ENCODE measurements at regions not wholly inside any gene's neighbourhood (a gene's known extent, or its start where the extent isn't known, plus 50 kb on each side); places are given as distances from the start of the nearest gene placed in this dataset.

DNA sequence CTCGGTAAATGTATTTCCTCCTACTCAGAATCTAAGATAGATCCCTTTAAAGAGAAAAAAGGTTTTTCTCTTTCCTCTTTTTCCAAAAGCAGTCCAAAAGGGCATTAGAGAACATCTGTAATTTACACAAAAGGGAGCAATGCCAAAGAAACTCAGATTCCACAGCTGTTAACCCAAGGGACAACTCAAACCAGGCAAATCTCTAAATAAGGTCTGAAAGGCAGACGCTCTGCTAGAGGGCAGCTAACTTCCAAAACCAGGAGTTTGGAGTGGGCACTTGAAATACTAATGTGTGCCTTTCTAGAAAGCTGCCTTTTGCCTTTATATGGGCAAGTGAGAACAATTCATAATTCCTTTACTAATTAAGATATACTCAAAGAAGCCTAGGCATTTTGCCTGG is 435.7 kb downstream of the ZFHX3 start:
- DNase-seq = no peak
- no peaks in the 10 kb centered on the region for H3K4me1 ChIP-seq
- H3K9me3 ChIP-seq = no peaks in the 10 kb centered on the region
- H3K4me3 ChIP-seq = no peak overlapping the region
- H3K27ac ChIP-seq = no peak overlapping the region
- no peak for TF ChIP-seq POLR2A (IDR thresholded peaks at IDR 0.05)
- TF ChIP-seq, protein P1, sequence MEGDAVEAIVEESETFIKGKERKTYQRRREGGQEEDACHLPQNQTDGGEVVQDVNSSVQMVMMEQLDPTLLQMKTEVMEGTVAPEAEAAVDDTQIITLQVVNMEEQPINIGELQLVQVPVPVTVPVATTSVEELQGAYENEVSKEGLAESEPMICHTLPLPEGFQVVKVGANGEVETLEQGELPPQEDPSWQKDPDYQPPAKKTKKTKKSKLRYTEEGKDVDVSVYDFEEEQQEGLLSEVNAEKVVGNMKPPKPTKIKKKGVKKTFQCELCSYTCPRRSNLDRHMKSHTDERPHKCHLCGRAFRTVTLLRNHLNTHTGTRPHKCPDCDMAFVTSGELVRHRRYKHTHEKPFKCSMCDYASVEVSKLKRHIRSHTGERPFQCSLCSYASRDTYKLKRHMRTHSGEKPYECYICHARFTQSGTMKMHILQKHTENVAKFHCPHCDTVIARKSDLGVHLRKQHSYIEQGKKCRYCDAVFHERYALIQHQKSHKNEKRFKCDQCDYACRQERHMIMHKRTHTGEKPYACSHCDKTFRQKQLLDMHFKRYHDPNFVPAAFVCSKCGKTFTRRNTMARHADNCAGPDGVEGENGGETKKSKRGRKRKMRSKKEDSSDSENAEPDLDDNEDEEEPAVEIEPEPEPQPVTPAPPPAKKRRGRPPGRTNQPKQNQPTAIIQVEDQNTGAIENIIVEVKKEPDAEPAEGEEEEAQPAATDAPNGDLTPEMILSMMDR (IDR thresholded peaks at IDR 0.05) = no peak
- H3K36me3 ChIP-seq = no peaks in the 10 kb centered on the region
- no peaks in the 10 kb centered on the region for H3K27me3 ChIP-seq

DNA sequence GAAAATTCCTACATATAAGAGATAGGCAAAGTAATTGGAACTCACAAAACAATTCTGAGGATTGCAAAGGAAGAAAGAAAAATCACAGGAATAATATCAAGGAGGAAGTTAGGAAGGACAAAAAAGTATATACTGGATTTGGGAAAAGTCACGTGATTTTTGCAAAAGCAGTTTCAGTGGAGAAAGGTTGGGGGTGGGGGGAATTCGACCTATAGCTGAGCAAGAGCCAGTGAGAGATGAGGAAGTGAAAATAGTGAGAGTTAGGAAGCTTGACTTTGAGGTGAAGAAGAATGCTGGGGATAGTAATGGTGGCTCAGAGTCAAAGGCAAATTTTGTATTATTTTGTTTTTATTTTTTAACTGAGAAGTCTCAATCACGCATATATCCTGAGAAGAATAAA is 438.0 kb upstream of the PMFBP1 start:
- Histone ChIP-seq H3K27me3 (no peaks in the 10 kb centered on the region), H3K4me3 (no peak overlapping the region), H3K9me3 (no peaks in the 10 kb centered on the region), H3K4me1 (no peaks in the 10 kb centered on the region), H3K36me3 (no peaks in the 10 kb centered on the region), H3K27ac (no peak overlapping the region)
- no peak for DNase-seq
- no peak for TF ChIP-seq POLR2A (IDR thresholded peaks at IDR 0.05)
- TF ChIP-seq, protein P1 (IDR thresholded peaks at IDR 0.05) = no peak

DNA sequence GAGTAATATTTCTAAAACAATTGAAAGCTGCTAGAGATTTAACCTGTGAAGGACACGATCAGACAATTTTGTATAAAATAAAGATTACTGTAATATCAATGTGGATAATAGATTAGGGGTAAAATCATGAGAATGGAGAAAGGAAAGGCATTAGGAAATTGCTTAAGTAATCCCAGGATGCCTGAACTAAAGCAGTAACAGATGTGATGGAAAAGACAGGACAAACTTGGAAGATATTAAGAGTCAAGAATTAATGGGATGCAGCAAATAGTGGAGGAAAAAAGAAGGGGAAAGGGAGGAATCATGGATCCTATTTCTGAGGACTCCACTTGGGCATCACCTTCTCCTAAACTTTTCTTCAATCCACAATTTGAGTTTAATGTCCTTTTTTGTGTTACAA is 437.1 kb upstream of the PMFBP1 start:
- no peaks in the 10 kb centered on the region for H3K36me3 ChIP-seq
- no peak for TF ChIP-seq POLR2A (IDR thresholded peaks at IDR 0.05)
- TF ChIP-seq, protein P1 (IDR thresholded peaks at IDR 0.05) = no peak
- no peak overlapping the region for H3K4me3 ChIP-seq
- no peaks in the 10 kb centered on the region for H3K4me1 ChIP-seq
- no peaks in the 10 kb centered on the region for H3K27me3 ChIP-seq
- DNase-seq = no peak
- H3K27ac ChIP-seq = no peak overlapping the region
- no peaks in the 10 kb centered on the region for H3K9me3 ChIP-seq

- DNase-seq = no peak
- no peaks in the 10 kb centered on the region for H3K9me3 ChIP-seq
- no peaks in the 10 kb centered on the region for H3K4me1 ChIP-seq
- H3K27me3 ChIP-seq = no peaks in the 10 kb centered on the region
- no peak overlapping the region for H3K4me3 ChIP-seq
- H3K36me3 ChIP-seq = no peaks in the 10 kb centered on the region
- no peak overlapping the region for H3K27ac ChIP-seq
- TF ChIP-seq, protein P1 (IDR thresholded peaks at IDR 0.05) = no peak
- TF ChIP-seq POLR2A (IDR thresholded peaks at IDR 0.05) = no peak
These were observed 432.4 kb upstream of the PMFBP1 start for GRCh38 chr16:72604375-72604774.

GRCh38 chr16:72602499-72602898 is 430.5 kb upstream of the PMFBP1 start:
- no peak overlapping the region for H3K4me3 ChIP-seq
- no peaks in the 10 kb centered on the region for H3K4me1 ChIP-seq
- no peaks in the 10 kb centered on the region for H3K27me3 ChIP-seq
- H3K27ac ChIP-seq = no peak overlapping the region
- no peaks in the 10 kb centered on the region for H3K36me3 ChIP-seq
- H3K9me3 ChIP-seq = no peaks in the 10 kb centered on the region
- no peak for DNase-seq
- TF ChIP-seq, protein P1 (IDR thresholded peaks at IDR 0.05) = no peak
- TF ChIP-seq POLR2A (IDR thresholded peaks at IDR 0.05) = no peak

DNA sequence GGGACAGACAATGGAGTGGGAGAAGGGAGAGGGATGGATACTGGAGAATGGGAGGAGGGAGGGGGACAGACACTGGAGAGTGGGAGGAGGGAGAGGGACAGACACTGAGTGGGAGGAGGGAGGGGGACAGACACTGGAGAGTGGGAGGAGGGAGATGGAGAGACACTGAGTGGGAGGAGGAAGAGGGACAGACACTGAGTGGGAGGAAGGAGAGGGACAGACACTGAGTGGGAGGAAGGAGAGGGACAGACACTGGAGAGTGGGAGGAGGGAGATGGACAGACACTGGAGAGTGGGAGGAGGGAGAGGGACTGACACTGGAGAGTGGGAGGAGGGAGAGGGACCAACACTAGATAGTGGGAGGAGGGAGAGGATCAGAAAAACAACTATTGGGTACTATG is 426.7 kb upstream of the PMFBP1 start:
- Histone ChIP-seq H3K27ac (no peak overlapping the region), H3K4me1 (no peaks in the 10 kb centered on the region), H3K36me3 (no peaks in the 10 kb centered on the region), H3K27me3 (no peaks in the 10 kb centered on the region), H3K9me3 (no peaks in the 10 kb centered on the region), H3K4me3 (no peak overlapping the region)
- TF ChIP-seq, protein P1 (IDR thresholded peaks at IDR 0.05) = no peak
- no peak for TF ChIP-seq POLR2A (IDR thresholded peaks at IDR 0.05)
- no peak for DNase-seq
